GM12878 (cell line): ENCODE measurements at regions not wholly inside any gene's neighbourhood (a gene's known extent, or its start where the extent isn't known, plus 50 kb on each side); places are given as distances from the start of the nearest gene placed in this dataset.

Experiments used
- ATAC-seq: fragments of 200-7000 bp; cut with Tn5 transposase; 3 replicates; pipeline ENCODE4 v1.9.1; 2020; ENCODE audit warnings: mild to moderate bottlenecking, moderate library complexity
- BruUV-seq: library from RNA; stranded (reverse); fragments of 400-500 nt; replicated peaks from 2 replicates; lab custom pipeline; 2021; lab: Mats Ljungman, UMichigan
- CTCF ChIA-PET: fragments of 300-600 bp; sonication (Branson Sonifier 250); formaldehyde crosslinking; extraction: SDS; loops from one replicate; lab custom pipeline; 2021; ENCODE audit warnings: inconsistent platforms; lab: Yijun Ruan, JAX
- POLR2A ChIA-PET: fragments of 350-600 bp; formaldehyde crosslinking; extraction: SDS; loops from one replicate; lab custom pipeline; 2021; ENCODE audit warnings: inconsistent platforms; lab: Charles Lee
- RAD21 ChIA-PET: fragments of 300-600 bp; sonication (Branson Sonifier 250); formaldehyde crosslinking; loops from one replicate; lab custom pipeline; 2023; ENCODE audit warnings: antibody characterized with exemption; ENCODE audit not compliant: unreplicated experiment; lab: Charles Lee
- SMC1A ChIA-PET: fragments of 300-600 bp; sonication (Branson Sonifier 250); formaldehyde crosslinking; loops from one replicate; lab custom pipeline; 2023; ENCODE audit not compliant: unreplicated experiment, uncharacterized antibody; lab: Charles Lee
- DNase-seq: peaks from one replicate; pipeline ENCODE4 v3.0.0-alpha.2; 2011; ENCODE audit warnings: low read depth, low spot score
- FAIRE-seq: peaks from 3 replicates; lab custom pipeline; 2011; peaks lifted over from hg19 to GRCh38; lab: Jason Lieb, UNC
- H2AFZ ChIP-seq: 2 replicates; pipeline ENCODE4 v1.6.0; 2011; ENCODE audit warnings: low read depth, low read length, control low read depth; ENCODE audit not compliant: control insufficient read depth
- H3K27ac ChIP-seq: 2 replicates; pipeline ENCODE4 v1.5.1; 2011; ENCODE audit warnings: control low read depth; ENCODE audit not compliant: control insufficient read depth, insufficient read depth
- H3K27me3 ChIP-seq, 2 experiments: replicated peaks in 1 of 2; 2 replicates each; pipeline versions ENCODE4 v1.6.0 to v1.6.1; 2011; ENCODE audit warnings: low read length in 1 of 2; ENCODE audit not compliant: control insufficient read depth in 2 of 2, insufficient read depth in 2 of 2
- H3K36me3 ChIP-seq, 2 experiments: 2 replicates each; pipeline ENCODE4 v1.5.1; 2011; ENCODE audit warnings: low read length in 1 of 2; ENCODE audit not compliant: control insufficient read depth in 2 of 2, insufficient read depth in 2 of 2
- H3K4me1 ChIP-seq: 2 replicates; pipeline ENCODE4 v1.6.1; 2011; ENCODE audit warnings: mild to moderate bottlenecking, low read length, moderate library complexity, mixed read lengths; ENCODE audit not compliant: control insufficient read depth, insufficient read depth
- H3K4me2 ChIP-seq: 2 replicates; pipeline ENCODE4 v1.6.0; 2011; ENCODE audit warnings: control low read depth; ENCODE audit not compliant: control insufficient read depth, insufficient read depth
- H3K4me3 ChIP-seq: fragments of 200-600 bp; sonication (generic); 2 replicates; pipeline ENCODE4 v1.5.1; 2016
- H3K79me2 ChIP-seq: 2 replicates; pipeline ENCODE4 v1.6.0; 2011; ENCODE audit warnings: low read length; ENCODE audit not compliant: control insufficient read depth, insufficient read depth
- H3K9ac ChIP-seq: 2 replicates; pipeline ENCODE4 v1.8.0; 2011; ENCODE audit warnings: low read length, control low read depth, mixed read lengths; ENCODE audit not compliant: control insufficient read depth, insufficient read depth
- H3K9me3 ChIP-seq: replicated peaks from 3 replicates; pipeline ENCODE4 v1.5.1; 2011; ENCODE audit warnings: mild to moderate bottlenecking, low read length; ENCODE audit not compliant: control insufficient read depth, insufficient read depth
- H4K20me1 ChIP-seq: 2 replicates; pipeline ENCODE4 v1.6.0; 2011; ENCODE audit not compliant: control insufficient read depth, insufficient read depth
- BCL3 ChIP-seq: IDR thresholded peaks from 2 replicates; pipeline ENCODE4 v1.6.1; 2011; ENCODE audit warnings: borderline replicate concordance, low read depth, mild to moderate bottlenecking, moderate library complexity, low read length; ENCODE audit not compliant: insufficient read depth, poor library complexity, severe bottlenecking
- CBX3 ChIP-seq: fragments of 200-600 bp; sonication (generic); IDR thresholded peaks from 2 replicates; pipeline ENCODE4 v1.6.1; 2016; ENCODE audit warnings: low read depth, borderline replicate concordance
- HDGF ChIP-seq: fragments of 450-650 bp; IDR thresholded peaks from 2 replicates; pipeline ENCODE4 v1.6.1; 2016; ENCODE audit warnings: antibody characterized with exemption
- POLR2A ChIP-seq: IDR thresholded peaks from 2 replicates; pipeline ENCODE4 v1.6.1; 2011; ENCODE audit warnings: low read depth, mild to moderate bottlenecking, low read length
- WGBS: methylation state at CpG from one replicate; pipeline ENCODE4 v1.1.6; 2016; ENCODE audit warnings: low lambda C conversion rate; ENCODE audit not compliant: insufficient replicate concordance, insufficient coverage; ENCODE audit errors: missing lambda C conversion rate; 5-methylcytosine and 5-hydroxymethylcytosine counted together
- in situ Hi-C: fragments of 300-500 bp; cut with MboI; formaldehyde crosslinking; loops from 9 replicates; pipeline ENCODE4 v1.14.3; 2018; ENCODE audit warnings: mixed read lengths
- intact Hi-C: fragments of 100-400 bp; cut with micrococcal nuclease; formaldehyde crosslinking; loops from one replicate; pipeline ENCODE4 v1.14.2; 2022; ENCODE audit not compliant: unreplicated experiment

- Histone ChIP-seq H4K20me1 (no peaks in the 10 kb centered on the region), H2AFZ (no peak overlapping the region), H3K9me3 (no peaks in the 10 kb centered on the region), H3K4me2 (no peak overlapping the region), H3K36me3 (no peaks in the 10 kb centered on the region), H3K9ac (no peak overlapping the region), H3K4me3 (no peak overlapping the region), H3K4me1 (no peaks in the 10 kb centered on the region), H3K27ac (no peak overlapping the region), H3K79me2 (no peaks in the 10 kb centered on the region), H3K27me3 (no peaks in the 10 kb centered on the region)
- no TSS peak for BruUV-seq
- WGBS, result 36% methylated on average over 6 of the region's 6 CpGs
- ATAC-seq (no peak), FAIRE-seq (no peak)
- POLR2A ChIA-PET, result no interaction called here
- CTCF ChIA-PET, result interaction anchor here (0.9 kb wide), 1 partner anchor 9 kb away, joined by 3 read pairs; no protein-coding TSS in a partner anchor
- in situ Hi-C loops (no loop called here), intact Hi-C loops (no loop called here)
- RAD21 ChIA-PET, result no interaction called here
- TF ChIP-seq BCL3, result no peak
- TF ChIP-seq CBX3, result no peak
- TF ChIP-seq, all 136 proteins: peak for 0
- SMC1A ChIA-PET, result no interaction called here
- DNase-seq, result no peak
These were observed 70.2 kb downstream of the SOX1 start for GRCh38 chr13:112137144-112137543.

DNA sequence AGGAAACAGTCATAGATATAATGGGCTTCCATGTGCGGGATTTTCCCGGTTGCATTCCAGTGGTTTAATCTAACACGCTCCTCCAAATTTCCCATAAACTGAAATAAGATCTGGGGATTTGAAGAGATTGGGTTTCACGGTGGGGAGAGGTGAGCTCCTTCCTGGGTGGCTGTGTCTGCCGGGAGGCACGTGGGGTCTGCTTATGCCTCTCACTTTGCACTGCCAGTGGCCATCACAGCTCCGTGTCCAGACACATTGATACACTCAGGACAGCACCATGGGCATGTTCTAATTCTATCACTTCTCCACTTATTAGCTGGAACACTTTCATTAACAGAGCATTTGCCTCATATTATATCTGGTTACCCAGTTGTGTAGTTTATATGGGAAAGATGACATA, 73.4 kb downstream of the SOX1 start:
- Histone ChIP-seq H3K27me3 (no peaks in the 10 kb centered on the region), H3K4me3 (no peak overlapping the region), H2AFZ (no peak overlapping the region), H3K9me3 (no peaks in the 10 kb centered on the region), H3K27ac (no peak overlapping the region), H3K4me1 (no peaks in the 10 kb centered on the region), H3K9ac (no peak overlapping the region), H3K4me2 (no peak overlapping the region), H3K36me3 (no peaks in the 10 kb centered on the region), H3K79me2 (no peaks in the 10 kb centered on the region), H4K20me1 (no peaks in the 10 kb centered on the region)
- in situ Hi-C loops (no loop called here), intact Hi-C loops (no loop called here)
- TF ChIP-seq POLR2A, result no peak
- TF ChIP-seq HDGF, result no peak
- SMC1A ChIA-PET, result no interaction called here
- BruUV-seq, result no TSS peak
- WGBS, result 44% methylated on average over 7 of the region's 7 CpGs
- RAD21 ChIA-PET, result no interaction called here
- DNase-seq, result no peak
- FAIRE-seq, result no peak
- POLR2A ChIA-PET, result no interaction called here
- ATAC-seq, result no peak
- CTCF ChIA-PET, result no interaction called here
